ENCODE measurements at regions not wholly inside any gene's neighbourhood (a gene's known extent, or its start where the extent isn't known, plus 50 kb on each side); places are given as distances from the start of the nearest gene placed in this dataset.

- FAIRE-seq (no peak), DNase-seq (no peak)
- no peak for TF ChIP-seq CTCF (IDR thresholded peaks at IDR 0.05; ENCODE audit: borderline replicate concordance, extremely low read depth, insufficient read depth)
- H3K36me3 ChIP-seq (ENCODE audit: control insufficient read depth in 2 of 3, insufficient read depth in 3 of 3, low read length in 3 of 3) = no peaks in the 10 kb centered on the region
- H3K9me3 ChIP-seq (ENCODE audit: control insufficient read depth in 2 of 3, insufficient read depth in 1 of 3, low read length in 3 of 3) = no peaks in the 10 kb centered on the region
- no peaks in the 10 kb centered on the region for H3K27me3 ChIP-seq (ENCODE audit: control insufficient read depth, insufficient read depth, low read length)
- H3K4me3 ChIP-seq (ENCODE audit: low read length in 3 of 3) = no peak overlapping the region
- no peak overlapping the region for H3K27ac ChIP-seq (ENCODE audit: low read depth in 2 of 2, low read length in 2 of 2)
- no peak overlapping the region for H3K9ac ChIP-seq (ENCODE audit: low read length in 3 of 3)
- no peaks in the 10 kb centered on the region for H3K4me1 ChIP-seq (ENCODE audit: control insufficient read depth in 2 of 3, insufficient read depth in 2 of 3, low read depth in 1 of 3, low read length in 3 of 3)
- intact Hi-C loops (cut with DNase I) = no loop called here
Measured at GRCh38 chr20:54278262-54278661, 70.4 kb downstream of the PFDN4 start.

DNA sequence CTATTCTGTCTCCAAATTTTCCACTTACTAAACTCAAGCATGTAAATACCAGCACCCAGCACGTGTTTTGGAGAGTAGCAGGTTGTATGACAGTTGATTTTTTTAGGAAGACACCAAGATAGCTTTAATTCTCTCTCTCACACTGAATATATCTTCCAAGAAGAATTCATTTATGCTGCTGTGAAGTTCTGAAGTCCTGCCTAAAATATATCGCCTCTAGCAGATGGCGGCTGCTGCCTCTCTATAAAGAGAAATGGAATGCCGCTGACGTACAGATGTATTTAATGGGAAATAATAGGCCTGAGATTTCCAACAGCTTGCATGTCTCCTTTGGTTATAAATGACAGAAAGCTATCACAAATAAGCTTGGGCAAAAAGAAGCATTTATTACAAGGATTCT is 74.7 kb downstream of the PFDN4 start:
- H3K4me3 ChIP-seq (ENCODE audit: low read length in 3 of 3) = no peak overlapping the region
- H3K27ac ChIP-seq (ENCODE audit: low read depth in 2 of 2, low read length in 2 of 2) = no peak overlapping the region
- FAIRE-seq (no peak), DNase-seq (no peak)
- no peaks in the 10 kb centered on the region for H3K9me3 ChIP-seq (ENCODE audit: control insufficient read depth in 2 of 3, insufficient read depth in 1 of 3, low read length in 3 of 3)
- H3K9ac ChIP-seq (ENCODE audit: low read length in 3 of 3) = no peak overlapping the region
- H3K36me3 ChIP-seq (ENCODE audit: control insufficient read depth in 2 of 3, insufficient read depth in 3 of 3, low read length in 3 of 3) = no peaks in the 10 kb centered on the region
- intact Hi-C loops (cut with DNase I) = no loop called here
- H3K27me3 ChIP-seq (ENCODE audit: control insufficient read depth, insufficient read depth, low read length) = no peaks in the 10 kb centered on the region
- TF ChIP-seq CTCF (IDR thresholded peaks at IDR 0.05; ENCODE audit: borderline replicate concordance, extremely low read depth, insufficient read depth) = no peak
- H3K4me1 ChIP-seq (ENCODE audit: control insufficient read depth in 2 of 3, insufficient read depth in 2 of 3, low read depth in 1 of 3, low read length in 3 of 3) = no peaks in the 10 kb centered on the region

DNA sequence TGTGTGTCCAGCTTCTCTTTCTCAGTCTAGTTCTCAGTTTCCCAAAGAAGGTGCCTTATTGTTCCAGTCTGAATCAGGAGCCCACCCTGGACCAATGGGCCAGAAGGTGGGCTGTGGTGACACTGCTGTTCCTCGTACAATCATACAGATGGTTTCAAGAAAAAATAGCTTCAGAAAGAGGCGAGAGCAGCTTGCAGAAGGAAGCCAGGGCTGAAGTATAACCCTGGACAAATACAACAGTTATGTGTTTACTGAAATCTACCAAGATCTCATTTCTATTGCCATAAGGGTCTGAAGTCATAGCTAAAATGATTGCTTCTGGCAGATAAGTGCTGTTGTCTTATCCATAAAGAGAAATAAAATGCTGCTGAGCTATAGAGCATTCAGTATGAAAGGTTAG is 75.4 kb downstream of the PFDN4 start:
- Histone ChIP-seq H3K4me1 (ENCODE audit: control insufficient read depth in 2 of 3, insufficient read depth in 2 of 3, low read depth in 1 of 3, low read length in 3 of 3) (no peaks in the 10 kb centered on the region), H3K27me3 (ENCODE audit: control insufficient read depth, insufficient read depth, low read length) (no peaks in the 10 kb centered on the region), H3K4me3 (ENCODE audit: low read length in 3 of 3) (no peak overlapping the region), H3K36me3 (ENCODE audit: control insufficient read depth in 2 of 3, insufficient read depth in 3 of 3, low read length in 3 of 3) (no peaks in the 10 kb centered on the region), H3K27ac (ENCODE audit: low read depth in 2 of 2, low read length in 2 of 2) (no peak overlapping the region), H3K9ac (ENCODE audit: low read length in 3 of 3) (no peak overlapping the region), H3K9me3 (ENCODE audit: control insufficient read depth in 2 of 3, insufficient read depth in 1 of 3, low read length in 3 of 3) (no peaks in the 10 kb centered on the region)
- intact Hi-C loops (cut with DNase I) = no loop called here
- no peak for TF ChIP-seq CTCF (IDR thresholded peaks at IDR 0.05; ENCODE audit: borderline replicate concordance, extremely low read depth, insufficient read depth)
- DNase-seq (no peak), FAIRE-seq (no peak)

DNA sequence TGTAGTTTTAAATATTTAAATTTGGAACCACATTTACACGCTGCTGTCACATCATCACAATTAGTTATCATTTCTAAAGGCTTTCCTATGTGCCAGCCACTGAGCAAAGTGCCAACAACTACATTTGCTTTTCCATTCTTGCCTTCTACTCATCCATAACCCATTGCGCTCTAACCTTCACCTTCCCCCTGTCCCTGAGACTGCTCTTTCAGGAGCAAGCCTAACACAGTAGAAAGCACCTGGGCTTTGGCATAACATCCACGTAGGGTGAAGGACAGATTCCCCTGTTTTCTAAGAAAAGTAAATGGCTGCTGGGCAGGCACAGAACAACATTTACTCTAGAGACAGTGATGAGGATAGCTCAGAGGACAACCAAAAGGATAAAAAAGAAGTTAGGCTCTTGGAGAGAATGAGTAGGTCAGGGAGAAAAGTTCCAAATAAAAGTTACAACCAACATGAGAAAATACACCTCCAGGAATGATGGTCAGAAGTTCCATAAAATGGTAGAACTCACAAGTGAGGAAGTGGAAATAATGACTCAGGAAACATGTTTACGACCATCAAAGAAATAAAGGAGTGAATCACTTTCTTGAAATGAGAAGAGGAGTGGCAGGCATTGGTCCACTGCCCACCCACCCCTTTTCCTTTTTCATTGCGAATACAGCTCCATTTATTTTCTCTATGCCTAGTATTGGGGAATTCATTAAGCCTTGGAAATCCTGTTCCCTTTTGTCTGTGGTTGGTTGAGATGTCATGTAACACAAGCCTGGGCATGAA is 77.2 kb downstream of the PFDN4 start:
- no peak for FAIRE-seq
- intact Hi-C loops (cut with DNase I) = no loop called here
- DNase-seq = no peak
- no peaks in the 10 kb centered on the region for H3K4me1 ChIP-seq (ENCODE audit: control insufficient read depth in 2 of 3, insufficient read depth in 2 of 3, low read depth in 1 of 3, low read length in 3 of 3)
- H3K27me3 ChIP-seq (ENCODE audit: control insufficient read depth, insufficient read depth, low read length) = no peaks in the 10 kb centered on the region
- no peak overlapping the region for H3K4me3 ChIP-seq (ENCODE audit: low read length in 3 of 3)
- H3K36me3 ChIP-seq (ENCODE audit: control insufficient read depth in 2 of 3, insufficient read depth in 3 of 3, low read length in 3 of 3) = no peaks in the 10 kb centered on the region
- no peak overlapping the region for H3K9ac ChIP-seq (ENCODE audit: low read length in 3 of 3)
- no peaks in the 10 kb centered on the region for H3K9me3 ChIP-seq (ENCODE audit: control insufficient read depth in 2 of 3, insufficient read depth in 1 of 3, low read length in 3 of 3)
- H3K27ac ChIP-seq (ENCODE audit: low read depth in 2 of 2, low read length in 2 of 2) = no peak overlapping the region
- TF ChIP-seq CTCF (IDR thresholded peaks at IDR 0.05; ENCODE audit: borderline replicate concordance, extremely low read depth, insufficient read depth) = no peak
